HL-60 (cell line): ENCODE measurements at regions not wholly inside any gene's neighbourhood (a gene's known extent, or its start where the extent isn't known, plus 50 kb on each side); places are given as distances from the start of the nearest gene placed in this dataset.

Source experiments
- DNase-seq, 2 experiments: peaks; one replicate each; pipeline ENCODE4 v3.0.0-alpha.2; 2010 to 2020; ENCODE audit warnings: low read depth in 1 of 2, low spot score in 1 of 2
- H3K27ac ChIP-seq: fragments of 250-450 bp; sonication (Bioruptor Pico); replicated peaks from 2 replicates; pipeline ENCODE4 v1.5.1; 2020; ENCODE audit warnings: mild to moderate bottlenecking, moderate library complexity
- H3K27me3 ChIP-seq: fragments of 250-450 bp; sonication (Bioruptor Pico); 2 replicates; pipeline ENCODE4 v1.5.1; 2021; ENCODE audit warnings: mild to moderate bottlenecking, moderate library complexity; ENCODE audit not compliant: insufficient read depth, poor library complexity, severe bottlenecking
- H3K4me3 ChIP-seq: replicated peaks from 2 replicates; pipeline ENCODE4 v1.5.1; 2011; ENCODE audit warnings: mild to moderate bottlenecking, control low read depth, low read length; ENCODE audit not compliant: insufficient read depth
- GABPA ChIP-seq: IDR thresholded peaks from 2 replicates; pipeline ENCODE4 v1.6.1; 2012; ENCODE audit warnings: low read depth
- POLR2AphosphoS5 ChIP-seq: IDR thresholded peaks from 2 replicates; pipeline ENCODE4 v1.6.1; 2012; ENCODE audit warnings: low read depth
- SPI1 ChIP-seq: IDR thresholded peaks from 2 replicates; pipeline ENCODE4 v1.6.1; 2012; ENCODE audit warnings: low read depth, mild to moderate bottlenecking, borderline replicate concordance
- TF ChIP-seq, protein P1 (sequence below): IDR thresholded peaks from 2 replicates; pipeline ENCODE4 v1.6.1; 2012; ENCODE audit warnings: low read depth; ENCODE audit not compliant: insufficient replicate concordance
- TF ChIP-seq, protein P2 (sequence below): IDR thresholded peaks from one replicate; pipeline ENCODE4 v1.5.1; 2011; ENCODE audit warnings: low read length, control low read depth, inconsistent platforms; ENCODE audit not compliant: insufficient read depth

DNA sequence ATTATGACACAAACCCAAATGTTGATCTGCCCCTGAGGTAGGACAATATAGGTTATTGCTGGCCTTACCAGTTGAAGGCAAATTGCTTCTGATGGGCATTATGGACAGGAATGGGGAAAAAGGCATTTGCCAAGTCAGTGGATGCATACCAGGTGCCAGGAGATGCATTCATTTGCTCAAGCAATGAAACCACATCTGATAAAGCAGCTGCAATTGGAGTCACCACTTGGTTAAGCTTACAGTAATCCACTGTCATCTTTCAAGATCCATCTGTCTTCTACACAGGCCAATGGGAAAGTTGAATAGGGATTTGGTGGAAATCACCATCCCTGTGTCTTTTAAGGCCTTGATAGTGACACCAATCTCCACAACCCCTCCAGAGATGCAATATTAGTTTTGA is 648.6 kb downstream of the COL12A1 start:
- TF ChIP-seq, protein P1, sequence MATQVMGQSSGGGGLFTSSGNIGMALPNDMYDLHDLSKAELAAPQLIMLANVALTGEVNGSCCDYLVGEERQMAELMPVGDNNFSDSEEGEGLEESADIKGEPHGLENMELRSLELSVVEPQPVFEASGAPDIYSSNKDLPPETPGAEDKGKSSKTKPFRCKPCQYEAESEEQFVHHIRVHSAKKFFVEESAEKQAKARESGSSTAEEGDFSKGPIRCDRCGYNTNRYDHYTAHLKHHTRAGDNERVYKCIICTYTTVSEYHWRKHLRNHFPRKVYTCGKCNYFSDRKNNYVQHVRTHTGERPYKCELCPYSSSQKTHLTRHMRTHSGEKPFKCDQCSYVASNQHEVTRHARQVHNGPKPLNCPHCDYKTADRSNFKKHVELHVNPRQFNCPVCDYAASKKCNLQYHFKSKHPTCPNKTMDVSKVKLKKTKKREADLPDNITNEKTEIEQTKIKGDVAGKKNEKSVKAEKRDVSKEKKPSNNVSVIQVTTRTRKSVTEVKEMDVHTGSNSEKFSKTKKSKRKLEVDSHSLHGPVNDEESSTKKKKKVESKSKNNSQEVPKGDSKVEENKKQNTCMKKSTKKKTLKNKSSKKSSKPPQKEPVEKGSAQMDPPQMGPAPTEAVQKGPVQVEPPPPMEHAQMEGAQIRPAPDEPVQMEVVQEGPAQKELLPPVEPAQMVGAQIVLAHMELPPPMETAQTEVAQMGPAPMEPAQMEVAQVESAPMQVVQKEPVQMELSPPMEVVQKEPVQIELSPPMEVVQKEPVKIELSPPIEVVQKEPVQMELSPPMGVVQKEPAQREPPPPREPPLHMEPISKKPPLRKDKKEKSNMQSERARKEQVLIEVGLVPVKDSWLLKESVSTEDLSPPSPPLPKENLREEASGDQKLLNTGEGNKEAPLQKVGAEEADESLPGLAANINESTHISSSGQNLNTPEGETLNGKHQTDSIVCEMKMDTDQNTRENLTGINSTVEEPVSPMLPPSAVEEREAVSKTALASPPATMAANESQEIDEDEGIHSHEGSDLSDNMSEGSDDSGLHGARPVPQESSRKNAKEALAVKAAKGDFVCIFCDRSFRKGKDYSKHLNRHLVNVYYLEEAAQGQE = no peak
- TF ChIP-seq, protein P2, sequence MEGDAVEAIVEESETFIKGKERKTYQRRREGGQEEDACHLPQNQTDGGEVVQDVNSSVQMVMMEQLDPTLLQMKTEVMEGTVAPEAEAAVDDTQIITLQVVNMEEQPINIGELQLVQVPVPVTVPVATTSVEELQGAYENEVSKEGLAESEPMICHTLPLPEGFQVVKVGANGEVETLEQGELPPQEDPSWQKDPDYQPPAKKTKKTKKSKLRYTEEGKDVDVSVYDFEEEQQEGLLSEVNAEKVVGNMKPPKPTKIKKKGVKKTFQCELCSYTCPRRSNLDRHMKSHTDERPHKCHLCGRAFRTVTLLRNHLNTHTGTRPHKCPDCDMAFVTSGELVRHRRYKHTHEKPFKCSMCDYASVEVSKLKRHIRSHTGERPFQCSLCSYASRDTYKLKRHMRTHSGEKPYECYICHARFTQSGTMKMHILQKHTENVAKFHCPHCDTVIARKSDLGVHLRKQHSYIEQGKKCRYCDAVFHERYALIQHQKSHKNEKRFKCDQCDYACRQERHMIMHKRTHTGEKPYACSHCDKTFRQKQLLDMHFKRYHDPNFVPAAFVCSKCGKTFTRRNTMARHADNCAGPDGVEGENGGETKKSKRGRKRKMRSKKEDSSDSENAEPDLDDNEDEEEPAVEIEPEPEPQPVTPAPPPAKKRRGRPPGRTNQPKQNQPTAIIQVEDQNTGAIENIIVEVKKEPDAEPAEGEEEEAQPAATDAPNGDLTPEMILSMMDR = no peak
- TF ChIP-seq POLR2AphosphoS5 (no peak), GABPA (no peak), SPI1 (no peak)
- no peak overlapping the region for H3K4me3 ChIP-seq
- no peak for DNase-seq
- no peak overlapping the region for H3K27ac ChIP-seq
- H3K27me3 ChIP-seq = no peaks in the 10 kb centered on the region

DNA sequence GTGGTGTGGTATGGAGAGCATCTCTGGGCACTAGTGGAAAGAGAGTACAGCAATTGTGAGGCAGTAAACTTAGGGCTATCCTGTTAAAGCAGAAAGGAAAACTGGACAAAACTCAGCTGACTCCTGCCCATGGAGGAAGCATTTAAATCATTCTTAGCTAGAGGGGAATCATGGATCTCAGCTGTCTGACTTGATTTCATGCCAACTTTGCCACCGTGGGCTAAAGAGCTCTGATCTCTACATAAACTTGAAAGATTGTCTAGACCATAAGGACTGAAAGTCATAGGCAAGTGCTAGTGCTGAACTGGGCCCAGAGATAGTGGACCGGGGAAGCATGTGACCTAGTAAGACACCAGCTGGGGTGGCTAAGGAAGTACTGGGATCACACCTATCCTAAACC is 651.8 kb downstream of the COL12A1 start:
- Histone ChIP-seq H3K27ac (no peak overlapping the region), H3K4me3 (no peak overlapping the region), H3K27me3 (no peaks in the 10 kb centered on the region)
- TF ChIP-seq, protein P1 = no peak
- TF ChIP-seq GABPA (no peak), POLR2AphosphoS5 (no peak)
- DNase-seq = no peak

DNA sequence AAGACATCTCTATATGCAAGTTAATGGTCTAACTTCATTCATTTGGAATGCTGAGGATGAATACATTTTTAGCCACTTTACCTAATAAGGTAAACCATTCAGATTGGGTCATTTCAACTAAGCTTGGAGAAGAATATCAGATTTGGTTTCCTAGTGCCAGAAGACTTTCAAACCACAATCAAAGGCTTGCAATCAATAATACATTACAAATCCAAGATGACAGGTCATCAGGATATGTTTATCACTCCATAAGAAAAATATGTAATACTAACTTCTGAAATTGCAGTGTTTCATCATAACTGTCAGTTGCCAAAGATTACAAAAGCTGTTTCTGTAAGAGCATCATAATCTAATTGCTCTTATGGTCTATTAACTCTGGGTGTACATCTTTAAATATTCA is 654.0 kb downstream of the COL12A1 start:
- no peak for DNase-seq
- Histone ChIP-seq H3K27me3 (no peaks in the 10 kb centered on the region), H3K27ac (no peak overlapping the region), H3K4me3 (no peak overlapping the region)
- TF ChIP-seq GABPA = no peak
- TF ChIP-seq, protein P2 = no peak
- no peak for TF ChIP-seq SPI1
- TF ChIP-seq, protein P1 = no peak
- TF ChIP-seq POLR2AphosphoS5 = no peak

DNA sequence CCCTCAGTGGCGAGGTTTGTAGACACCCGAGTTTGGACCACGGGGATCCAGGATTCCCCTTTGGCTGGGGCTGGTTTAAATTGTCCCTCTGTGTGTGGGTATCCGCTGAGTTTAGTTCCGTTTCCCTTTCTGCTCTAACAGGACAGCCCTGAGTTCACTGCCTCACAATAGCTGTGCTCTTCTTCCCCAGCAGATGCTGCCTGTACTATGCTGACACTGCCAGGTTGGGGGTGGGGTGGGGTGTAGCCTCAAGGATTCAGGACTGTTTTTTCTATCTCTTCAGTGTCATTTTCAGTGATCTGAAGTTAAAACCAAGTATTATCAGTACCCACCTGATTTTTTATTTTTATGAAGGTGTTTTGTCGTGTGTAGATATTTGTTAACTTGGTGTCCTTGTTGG is 655.0 kb downstream of the COL12A1 start:
- DNase-seq = no peak
- TF ChIP-seq POLR2AphosphoS5 = no peak
- TF ChIP-seq GABPA = no peak
- TF ChIP-seq, protein P1 = no peak
- TF ChIP-seq, protein P2 = no peak
- no peak for TF ChIP-seq SPI1
- Histone ChIP-seq H3K27me3 (no peaks in the 10 kb centered on the region), H3K27ac (no peak overlapping the region), H3K4me3 (no peak overlapping the region)
